Right forelimb (tissue), 1 donor: ENCODE measurements at regions not wholly inside any gene's neighbourhood (a gene's known extent, or its start where the extent isn't known, plus 50 kb on each side); places are given as distances from the start of the nearest gene placed in this dataset.

Source experiments
- DNase-seq: peaks from one replicate; pipeline ENCODE4 v3.0.0-alpha.2; 2018

DNA sequence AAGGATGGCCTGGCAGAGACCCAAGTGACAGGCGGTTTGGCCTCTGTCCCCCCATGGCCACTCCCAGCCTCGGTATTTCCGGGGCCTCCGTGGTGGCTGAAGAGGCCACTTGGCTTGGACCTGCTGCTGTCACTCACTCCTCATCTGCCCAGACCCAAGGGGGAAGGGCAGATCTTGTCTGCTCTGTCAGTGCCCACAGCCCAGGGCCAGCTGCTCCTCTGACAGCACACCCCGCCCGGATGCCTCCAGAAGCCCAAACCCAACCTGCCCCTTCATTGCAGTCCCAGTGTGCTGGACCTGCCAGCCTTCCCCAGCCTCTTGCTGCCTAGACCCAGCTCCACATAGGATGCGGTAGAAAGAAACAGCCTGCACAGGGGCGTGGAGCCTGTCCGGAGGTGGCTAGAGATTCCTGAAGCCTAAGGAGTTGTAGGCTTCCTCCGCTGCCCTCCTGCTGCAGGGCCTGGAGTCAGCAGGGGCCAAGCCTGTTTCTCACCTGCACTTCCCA is 52.0 kb downstream of the MAGEF1 start:
- peak; percentile 77 for DNase-seq

DNA sequence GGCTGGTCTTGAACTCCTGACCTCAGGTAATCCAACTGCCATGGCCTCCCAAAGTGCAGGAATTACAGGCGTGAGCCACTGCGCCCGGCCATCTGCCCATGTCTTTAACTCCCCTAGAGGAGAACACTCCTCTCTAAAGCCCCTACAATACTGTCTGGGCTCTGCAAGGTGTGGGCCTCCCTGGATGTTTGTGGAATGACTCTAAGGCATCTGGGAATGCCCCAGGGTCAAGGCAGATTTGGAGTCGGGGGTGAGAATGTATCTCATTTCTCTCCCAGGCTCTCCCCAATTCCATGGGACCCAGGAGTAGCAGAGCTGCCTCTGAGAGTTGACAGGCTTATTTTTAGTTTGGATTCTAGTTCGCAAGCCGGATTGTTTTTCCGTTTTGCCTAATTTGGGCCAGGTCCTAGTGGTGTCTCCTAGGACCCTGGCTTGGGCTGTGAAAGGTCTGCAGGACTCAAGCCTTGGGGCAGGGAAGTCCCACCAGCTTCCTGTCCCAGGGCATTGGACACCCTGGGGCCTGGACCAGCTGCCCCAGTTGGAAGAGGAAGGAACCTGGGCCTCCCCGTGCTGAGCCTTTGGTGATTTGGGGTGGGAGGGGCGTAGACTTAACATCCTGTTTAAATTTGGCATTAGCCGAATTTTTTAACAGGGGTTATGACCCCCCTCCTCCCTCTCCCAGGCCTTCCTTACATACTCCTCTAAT is 53.5 kb downstream of the MAGEF1 start:
- DNase-seq: no peak

DNA sequence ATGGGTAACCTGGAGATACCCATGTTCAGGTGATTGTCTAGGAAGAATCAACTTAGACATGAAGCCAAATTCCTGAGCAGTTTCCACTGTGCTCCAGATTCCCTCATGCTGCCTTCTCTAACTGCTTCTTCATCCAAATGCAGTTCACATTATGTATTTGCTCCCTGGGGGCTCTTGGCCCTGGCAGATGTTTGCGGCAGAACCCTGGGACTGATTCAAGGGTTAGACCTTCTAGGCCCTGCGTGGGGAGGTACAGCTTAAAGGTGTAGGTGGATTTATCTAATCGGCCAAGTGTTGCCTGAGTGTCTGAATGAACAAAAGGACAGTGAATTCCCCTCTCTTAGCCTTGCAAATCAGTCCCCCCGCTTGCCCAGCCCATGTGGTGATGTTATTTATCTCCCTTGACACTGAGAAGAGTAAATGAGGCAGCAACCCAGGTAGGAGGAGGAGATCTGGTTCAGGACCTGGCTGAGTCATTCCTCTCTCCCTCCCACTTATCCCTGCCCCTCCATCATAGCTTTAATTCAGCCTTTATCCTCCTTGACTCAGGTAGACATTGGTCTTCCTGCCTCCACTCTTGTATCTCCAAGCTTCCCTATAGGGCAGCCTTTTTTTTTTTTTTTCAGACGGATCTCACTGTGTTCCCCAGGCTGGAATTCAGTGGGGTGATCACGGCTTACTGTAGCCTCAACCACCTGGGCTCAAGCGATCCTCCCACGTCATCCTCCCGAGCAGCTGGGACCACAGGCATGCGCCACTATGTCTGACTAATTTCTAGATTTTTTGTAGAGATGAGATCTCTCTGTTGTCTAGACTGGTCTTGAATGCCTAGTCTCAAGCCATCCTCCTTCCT is 54.8 kb downstream of the MAGEF1 start:
- DNase-seq: no peak

DNA sequence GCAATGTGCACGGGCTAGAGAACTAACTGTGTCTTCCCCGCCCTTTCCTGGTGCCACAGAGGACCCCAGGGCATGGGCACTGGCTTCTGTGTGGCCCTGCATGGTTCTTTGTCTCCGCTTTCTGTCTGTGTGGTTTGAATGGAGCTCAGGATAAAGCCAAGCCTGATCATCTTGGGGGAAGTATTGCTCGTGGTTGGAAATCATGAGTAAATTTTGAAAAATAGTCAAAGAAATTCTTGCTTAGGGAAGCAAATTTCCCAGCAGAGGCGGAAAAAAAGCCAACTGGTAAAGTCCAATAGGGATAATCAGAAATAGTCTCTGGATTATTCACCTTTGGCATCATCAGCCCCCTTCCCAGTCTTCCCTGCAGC is 55.4 kb downstream of the MAGEF1 start:
- no peak for DNase-seq

DNA sequence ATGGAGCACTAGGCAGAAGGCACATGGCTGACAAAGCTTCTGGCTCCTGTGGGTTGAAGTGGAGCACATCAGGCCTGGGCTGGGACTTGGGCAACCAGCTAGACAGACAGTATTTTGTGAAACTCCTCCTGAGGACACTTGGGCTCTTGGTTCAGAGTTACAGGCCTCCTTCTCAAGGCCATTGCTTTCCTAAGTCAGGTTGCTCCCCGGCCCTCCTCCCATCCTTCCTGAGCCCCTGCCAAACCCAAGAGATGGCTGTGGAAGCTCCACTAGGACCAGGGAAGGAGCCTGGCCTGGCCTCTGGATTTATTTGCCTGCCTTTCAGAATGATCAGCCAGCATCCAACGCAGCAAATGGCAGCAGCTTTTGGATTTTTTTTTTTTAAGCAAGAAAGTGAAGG is 56.3 kb downstream of the MAGEF1 start:
- no peak for DNase-seq

DNA sequence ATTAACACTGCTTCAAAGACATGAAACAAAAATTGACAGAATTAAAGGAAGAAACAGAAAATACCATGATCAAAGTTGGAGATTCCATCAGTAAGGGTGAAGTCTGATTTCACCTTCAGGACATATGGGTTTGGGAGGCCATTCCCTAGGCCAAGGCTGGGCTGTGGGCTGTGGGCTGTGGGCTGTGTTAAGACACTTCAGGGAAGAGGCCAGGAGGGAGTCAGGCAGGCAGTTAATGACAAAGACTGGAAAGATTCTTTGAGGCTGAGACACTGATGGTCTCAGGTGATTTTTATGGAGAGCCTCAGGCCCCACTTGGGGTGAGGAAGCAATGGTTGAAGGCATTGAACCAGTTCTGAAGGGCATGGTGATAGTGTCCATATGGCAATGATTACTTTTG is 57.5 kb downstream of the MAGEF1 start:
- DNase-seq: no peak

DNA sequence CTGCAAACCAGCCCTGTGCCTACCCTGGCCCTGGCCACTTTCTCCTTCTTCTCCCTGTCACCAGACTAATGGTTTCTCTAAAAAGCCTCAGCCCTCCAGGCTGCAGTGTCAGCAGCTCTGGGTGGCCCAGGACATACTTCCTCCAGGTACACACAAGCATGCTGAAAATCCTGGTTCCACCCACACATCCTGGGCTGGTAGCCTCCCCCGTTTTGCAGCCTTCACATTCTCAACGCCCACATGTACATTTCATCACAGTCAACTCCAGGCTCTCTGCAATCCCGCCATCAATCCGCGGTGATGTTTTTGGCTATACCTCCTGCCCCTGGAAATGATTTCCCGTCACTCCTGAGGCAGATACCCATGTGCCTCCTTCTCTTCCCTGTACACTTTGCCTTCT is 59.4 kb downstream of the MAGEF1 start:
- DNase-seq: no peak

DNA sequence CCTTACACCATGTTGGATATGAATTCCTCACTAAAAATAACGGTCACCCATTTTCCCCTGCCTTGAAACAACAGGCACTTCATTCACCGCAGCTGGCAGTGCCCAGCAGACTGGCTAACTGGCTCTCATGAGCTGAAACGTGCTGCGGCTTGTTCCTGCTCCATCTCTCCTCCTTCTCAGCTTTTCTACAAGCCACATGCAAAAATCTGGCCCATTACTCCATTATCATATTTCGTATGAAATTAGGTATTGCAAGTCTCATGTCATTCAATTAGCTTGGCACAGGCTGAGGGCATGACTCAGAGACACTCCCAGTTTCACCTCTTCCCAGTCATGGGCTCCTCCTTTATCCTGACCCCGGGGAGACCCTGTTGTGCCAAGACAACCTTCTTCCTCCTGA is 60.0 kb downstream of the MAGEF1 start:
- no peak for DNase-seq

DNA sequence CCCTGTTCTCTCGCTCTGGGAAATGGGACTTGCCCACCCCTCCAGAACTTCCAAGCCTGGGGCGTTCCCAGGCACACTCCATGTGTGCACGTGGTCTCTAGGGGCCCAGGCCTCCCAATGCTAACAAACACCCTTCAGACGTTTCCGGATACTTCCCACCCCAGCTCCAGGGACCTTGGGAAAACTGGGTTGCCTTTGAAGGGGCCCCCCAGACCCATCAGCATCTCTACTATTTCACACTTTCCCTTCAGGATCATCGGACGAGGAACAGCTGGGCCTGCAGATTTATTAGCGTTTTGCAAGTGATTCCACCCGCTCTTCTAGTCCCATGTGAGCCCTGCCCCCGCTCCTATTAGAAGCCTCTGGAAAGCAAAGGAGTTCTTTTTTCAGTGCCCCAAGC is 63.2 kb downstream of the MAGEF1 start:
- peak; percentile 71 for DNase-seq

DNA sequence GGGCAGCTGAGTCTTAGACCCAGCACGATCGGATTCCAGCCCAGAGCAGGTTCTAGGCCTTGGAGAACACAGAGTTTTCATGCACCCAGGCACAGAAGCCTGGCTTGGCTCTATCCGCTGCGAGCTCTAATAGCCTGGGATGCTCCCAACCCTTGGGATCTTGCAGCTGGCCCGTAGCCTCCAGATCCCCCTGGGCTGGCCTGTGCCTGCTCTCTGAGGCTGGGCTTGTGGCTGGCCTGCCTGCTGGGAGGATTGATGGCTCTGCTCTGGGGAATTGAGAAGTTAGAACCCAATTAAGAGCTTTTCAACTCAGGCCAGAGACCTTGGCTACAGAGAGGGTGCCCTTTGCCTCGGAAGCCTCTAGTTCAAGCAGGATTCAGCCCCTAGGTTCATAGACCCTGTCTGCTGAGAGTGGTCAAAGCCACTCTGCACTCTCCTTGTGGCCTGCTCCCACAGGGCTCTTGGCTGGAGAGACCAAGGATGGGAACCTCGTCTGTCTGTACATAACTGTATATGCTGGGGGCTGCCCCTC is 64.4 kb downstream of the MAGEF1 start:
- DNase-seq: no peak

DNA sequence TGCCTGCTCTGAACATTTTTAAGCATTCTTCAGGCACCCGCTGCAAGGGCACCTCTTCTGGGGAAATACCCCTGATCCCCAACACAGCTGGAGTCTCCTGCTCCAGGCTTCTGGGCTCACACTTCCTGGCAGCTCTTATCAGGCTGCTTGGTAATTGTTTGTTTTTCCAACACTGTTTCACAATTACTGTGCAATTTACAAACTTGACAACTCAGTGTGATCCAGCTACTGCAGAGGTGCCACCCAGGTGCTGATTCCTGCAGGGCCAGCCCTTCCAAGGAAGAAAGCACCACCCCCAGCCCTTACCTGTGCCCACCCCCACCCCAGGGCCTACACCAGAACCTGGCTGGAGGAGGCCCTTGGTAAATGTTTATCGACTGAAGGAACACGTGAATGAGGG is 66.5 kb downstream of the MAGEF1 start:
- no peak for DNase-seq

DNA sequence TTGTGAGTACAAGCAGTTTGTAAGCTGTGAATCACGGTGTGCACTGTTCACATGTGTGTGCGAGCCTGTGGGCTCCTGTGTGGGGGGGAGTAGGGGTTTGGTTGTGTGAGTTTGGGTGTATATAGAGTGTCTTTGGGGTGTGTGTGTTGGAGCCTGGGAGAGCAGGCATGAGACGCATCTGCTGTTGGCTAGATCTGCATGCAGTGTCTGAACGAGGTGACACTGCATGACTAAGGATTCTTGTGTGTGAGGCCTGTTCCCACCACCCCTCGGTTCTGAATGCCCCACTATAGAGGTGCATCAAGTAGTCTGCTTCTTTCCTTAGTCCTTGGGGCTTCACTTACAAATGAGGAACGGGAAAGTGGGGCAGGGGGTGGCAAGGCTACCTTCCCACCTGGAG is 68.4 kb downstream of the MAGEF1 start:
- no peak for DNase-seq

DNA sequence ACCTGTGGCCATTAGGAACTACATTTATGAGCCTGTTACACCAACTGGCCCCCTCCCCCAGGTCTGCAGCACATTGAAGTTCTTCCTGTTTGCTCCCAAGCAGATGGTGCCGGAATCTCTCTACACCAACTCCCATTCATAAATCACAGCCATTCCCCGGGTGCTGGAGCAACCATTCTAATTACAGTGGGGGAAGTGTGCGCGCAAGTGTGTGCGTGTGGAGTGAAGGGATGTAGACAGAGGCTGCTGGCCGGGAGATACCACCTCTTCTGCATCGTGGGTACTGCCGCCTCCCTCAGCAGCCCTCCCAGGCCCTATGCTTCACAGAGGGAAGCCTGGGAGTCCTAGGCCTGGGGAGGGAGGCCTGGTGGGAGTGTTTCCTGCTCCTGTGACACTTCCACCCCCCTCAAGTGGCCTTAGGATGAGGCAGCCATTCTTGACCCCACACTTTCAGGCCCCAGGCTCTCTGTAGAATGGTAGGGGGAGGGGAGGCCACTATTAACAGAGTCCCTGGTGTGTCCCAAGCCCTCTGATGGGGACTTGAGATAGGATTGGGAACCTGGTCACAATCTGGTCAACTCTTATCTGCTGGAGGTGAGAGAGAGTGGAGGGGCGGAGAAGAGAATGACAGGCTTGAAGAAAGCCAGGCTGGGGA is 69.1 kb downstream of the MAGEF1 start:
- no peak for DNase-seq

DNA sequence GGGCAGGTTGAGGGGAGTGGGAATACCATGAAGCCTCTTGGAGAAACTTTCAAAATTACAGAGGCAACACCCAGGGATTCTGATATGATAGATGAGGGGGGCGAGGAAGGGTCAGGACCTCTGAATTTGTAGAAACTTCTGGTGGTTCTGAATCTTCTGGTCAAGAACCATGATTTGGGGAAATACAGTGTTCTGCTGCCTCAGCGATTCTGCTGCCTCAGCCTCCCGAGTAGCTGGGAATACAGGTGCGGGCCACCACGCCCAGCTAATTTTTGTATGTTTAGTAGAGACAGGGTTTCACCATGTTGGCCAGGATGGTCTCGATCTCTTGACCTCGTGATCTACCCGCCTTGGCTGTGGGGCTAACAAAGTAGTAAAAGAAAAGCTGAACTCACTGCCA is 70.4 kb downstream of the MAGEF1 start:
- DNase-seq: no peak

DNA sequence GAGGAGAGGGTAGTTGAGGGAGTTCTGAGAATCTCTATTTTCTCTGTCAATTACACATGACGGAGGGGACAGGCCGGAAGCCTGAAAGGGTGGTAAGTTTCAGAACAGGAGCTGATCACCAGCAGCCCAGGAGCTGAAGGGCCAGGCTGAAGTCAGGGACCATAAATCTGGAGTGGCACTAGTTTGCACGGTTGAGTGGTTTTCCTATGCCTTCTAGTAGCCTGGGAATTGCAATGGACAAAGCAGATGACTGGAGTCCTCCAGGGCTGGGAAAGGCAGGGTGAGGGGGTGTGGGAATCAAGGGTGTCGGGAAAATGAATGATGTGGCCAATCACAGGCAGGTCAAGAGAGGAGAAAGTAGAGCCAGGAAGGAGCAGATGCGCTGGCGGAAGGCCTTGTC is 72.5 kb downstream of the MAGEF1 start:
- DNase-seq: no peak

DNA sequence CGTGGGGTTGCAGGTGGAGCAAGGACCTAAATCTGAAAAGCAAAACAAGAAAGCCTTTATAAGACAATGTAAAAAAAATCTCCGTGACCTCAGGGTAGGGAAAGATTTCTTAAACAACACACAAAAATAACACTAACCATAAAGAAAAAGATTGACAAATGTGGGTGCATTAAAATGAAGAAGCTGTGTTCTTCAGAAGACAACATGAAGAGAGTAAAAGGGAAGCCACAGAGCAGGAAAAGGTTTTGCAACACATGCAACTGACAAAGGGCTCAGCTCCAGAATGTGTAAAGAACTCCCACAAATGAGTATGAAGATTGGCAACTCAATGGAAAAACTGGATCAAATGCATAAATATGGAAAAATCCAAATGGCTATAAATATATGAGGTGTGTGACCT is 74.2 kb downstream of the MAGEF1 start:
- no peak for DNase-seq

DNA sequence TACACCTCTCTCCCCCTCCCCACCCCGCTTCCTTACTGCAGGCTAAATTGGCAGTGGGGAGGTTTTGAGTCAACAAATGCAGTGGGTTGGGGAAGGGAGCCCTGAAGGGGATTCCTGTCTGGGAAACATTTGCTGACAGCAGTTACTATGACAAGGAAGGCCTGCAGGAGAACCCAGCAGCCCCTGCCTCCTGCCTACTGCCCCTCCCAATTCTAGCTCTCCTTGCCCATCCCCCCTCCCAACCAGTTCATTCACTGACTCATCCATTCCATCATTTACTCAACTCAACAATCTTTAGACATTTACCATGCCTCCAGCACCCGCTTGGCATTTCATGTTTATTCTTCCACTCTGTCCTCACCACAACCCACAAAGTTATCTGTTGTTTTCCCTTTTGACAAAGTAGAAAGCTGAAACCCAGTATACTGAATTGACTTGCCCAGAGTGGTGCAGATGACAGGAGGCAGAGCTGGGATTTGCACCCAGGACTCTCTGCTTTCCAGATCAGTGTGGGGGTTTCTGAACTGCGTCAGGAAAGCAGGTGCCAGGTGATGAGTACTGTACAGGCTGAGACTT is 75.0 kb downstream of the MAGEF1 start:
- no peak for DNase-seq

DNA sequence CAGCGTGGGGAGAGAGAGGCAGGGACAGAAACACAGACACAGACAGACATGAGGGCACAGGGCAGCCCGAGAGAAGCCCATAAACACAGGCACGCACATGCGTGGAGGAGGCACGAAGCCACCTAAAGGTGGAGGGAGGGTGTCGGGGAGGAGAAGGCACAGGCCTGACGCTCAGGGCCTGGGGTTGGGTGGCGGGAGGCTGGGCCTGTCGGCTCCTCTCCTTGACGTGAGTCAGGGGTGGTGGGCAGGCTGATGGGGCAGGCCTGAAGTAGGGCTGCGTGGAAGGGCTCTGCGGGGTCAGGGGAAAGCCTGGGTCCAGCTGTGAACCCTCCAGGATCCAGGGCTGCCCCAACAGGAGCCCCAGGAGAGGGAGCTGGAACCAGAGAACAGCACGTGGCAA is 74.2 kb downstream of the EPHB3 start:
- DNase-seq: no peak

DNA sequence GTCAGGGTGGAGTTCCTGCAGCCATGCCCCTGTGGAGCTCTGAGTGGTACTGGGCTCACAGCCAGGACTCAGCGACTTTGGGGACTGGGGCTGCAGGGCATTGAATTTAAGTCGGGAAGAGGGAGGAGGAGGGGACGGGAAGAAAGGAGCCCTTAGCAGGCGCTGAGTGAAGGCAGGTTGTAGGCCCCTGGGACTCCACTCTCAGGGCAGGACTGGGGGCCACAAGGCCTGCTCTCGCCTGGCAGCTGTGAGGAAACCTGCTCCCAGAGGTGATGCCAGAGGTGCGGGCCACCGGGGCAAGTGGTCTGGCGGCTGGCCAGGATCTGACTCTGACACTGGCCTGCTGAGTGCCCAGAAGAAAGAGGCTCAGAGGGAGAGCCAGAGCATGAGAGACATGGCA is 73.5 kb downstream of the EPHB3 start:
- no peak for DNase-seq

DNA sequence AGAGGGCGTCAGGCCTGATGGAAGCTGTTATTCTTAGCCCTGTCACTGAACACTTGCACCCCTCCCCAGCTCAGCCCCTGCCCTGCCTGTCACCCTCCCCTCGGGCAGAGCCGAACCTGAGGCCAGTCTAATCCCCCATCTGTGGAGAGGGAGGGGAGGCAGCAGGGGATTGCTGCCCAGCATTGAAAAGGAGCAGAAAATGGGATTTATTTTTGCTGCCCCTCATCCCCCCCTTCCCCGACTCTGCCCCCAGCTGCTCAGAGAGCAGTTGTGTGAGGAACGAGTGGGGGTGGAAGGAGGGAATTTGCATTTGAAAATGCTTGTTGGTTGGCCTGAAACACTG is 71.6 kb downstream of the EPHB3 start:
- no peak for DNase-seq

DNA sequence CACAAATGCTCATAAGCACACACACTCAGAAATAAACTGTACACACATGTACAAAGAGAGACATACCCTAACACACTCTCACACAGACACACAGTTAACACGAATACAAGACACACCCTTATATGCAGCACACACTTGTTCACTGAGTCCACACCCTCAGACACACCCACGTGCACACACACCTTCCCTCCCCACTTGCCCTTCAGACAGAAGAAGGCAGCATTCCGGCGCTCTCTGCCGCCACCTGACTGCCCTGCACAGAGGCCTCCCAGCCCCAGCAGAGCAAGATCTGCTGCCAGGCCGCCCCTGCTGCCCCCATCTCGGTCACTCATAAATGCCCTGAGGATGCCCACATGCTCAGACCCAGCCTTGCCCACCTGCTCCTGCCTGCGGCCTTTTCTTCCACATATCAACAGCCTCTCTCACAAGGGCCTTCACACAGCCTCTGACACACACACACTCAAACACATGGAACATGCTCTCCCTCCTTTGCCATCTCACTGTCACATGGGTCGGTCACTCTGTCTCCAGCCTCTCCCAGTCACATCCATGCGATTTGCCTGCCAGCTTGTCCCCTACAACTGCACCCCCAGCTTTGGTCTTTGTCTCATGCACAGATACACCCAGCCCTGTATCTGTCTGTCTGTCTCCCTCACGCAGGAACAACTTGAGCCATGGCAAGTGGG is 71.1 kb downstream of the EPHB3 start:
- DNase-seq: no peak
